Renal pelvis (tissue), 1 donor: ENCODE measurements at regions not wholly inside any gene's neighbourhood (a gene's known extent, or its start where the extent isn't known, plus 50 kb on each side); places are given as distances from the start of the nearest gene placed in this dataset.
A peak's percentile ranks its signal among the peaks of the same experiment; 100 is the strongest.
"Not testable (repeated sequence)": the region's sequence is repeated elsewhere in the genome, so short reads cannot be mapped to it uniquely, and the experiment has no call there.

ENCODE experiments used
- DNase-seq: peaks from one replicate; pipeline ENCODE4 v3.0.0-alpha.2; 2013

GRCh38 chrX:25503826-25504225 is 488.1 kb upstream of the ARX start:
- no peak for DNase-seq

- DNase-seq = no peak
Observed at GRCh38 chrX:25507801-25508200, 492.0 kb upstream of the ARX start.

- DNase-seq = no peak
Observed at GRCh38 chrX:25519258-25519657, 503.5 kb upstream of the ARX start.

- not testable (repeated sequence) for DNase-seq
Observed at GRCh38 chrX:25522443-25523010, 506.8 kb upstream of the ARX start.

- DNase-seq = peak; percentile 27
Observed at GRCh38 chrX:25523574-25524540, 508.1 kb upstream of the ARX start.

- DNase-seq = no peak
Observed at GRCh38 chrX:25527156-25527555, 511.4 kb upstream of the ARX start.

- no peak for DNase-seq
Observed at GRCh38 chrX:25527596-25527995, 511.8 kb upstream of the ARX start.

GRCh38 chrX:25531096-25531495 is 515.3 kb upstream of the ARX start:
- DNase-seq = no peak

- DNase-seq = no peak
Observed at GRCh38 chrX:25534091-25534490, 518.3 kb upstream of the ARX start.

- DNase-seq = no peak
Observed at GRCh38 chrX:25536307-25536970, 520.7 kb upstream of the ARX start.

- no peak for DNase-seq
Observed at GRCh38 chrX:25537699-25538098, 521.9 kb upstream of the ARX start.

- no peak for DNase-seq
Observed at GRCh38 chrX:25544641-25545040, 528.9 kb upstream of the ARX start.

GRCh38 chrX:25548811-25549210 is 533.0 kb upstream of the ARX start:
- DNase-seq = no peak

- no peak for DNase-seq
Observed at GRCh38 chrX:25555521-25555920, 539.8 kb upstream of the ARX start.

- no peak for DNase-seq
Observed at GRCh38 chrX:25558137-25558536, 542.4 kb upstream of the ARX start.

GRCh38 chrX:25561190-25561589 is 545.4 kb upstream of the ARX start:
- no peak for DNase-seq

GRCh38 chrX:25573631-25574030 is 557.9 kb upstream of the ARX start:
- peak; percentile 11 for DNase-seq

GRCh38 chrX:25596921-25597320 is 541.2 kb upstream of the MAGEB18 start:
- no peak for DNase-seq

- no peak for DNase-seq
Observed at GRCh38 chrX:25597551-25597950, 540.6 kb upstream of the MAGEB18 start.

- DNase-seq = no peak
Observed at GRCh38 chrX:25599061-25599460, 539.1 kb upstream of the MAGEB18 start.

- DNase-seq = no peak
Observed at GRCh38 chrX:25600776-25601175, 537.4 kb upstream of the MAGEB18 start.

- DNase-seq = no peak
Observed at GRCh38 chrX:25601323-25601722, 536.8 kb upstream of the MAGEB18 start.

GRCh38 chrX:25618248-25618647 is 519.9 kb upstream of the MAGEB18 start:
- no peak for DNase-seq
